Left lung (tissue), 4 donors: ENCODE measurements at regions not wholly inside any gene's neighbourhood (a gene's known extent, or its start where the extent isn't known, plus 50 kb on each side); places are given as distances from the start of the nearest gene placed in this dataset.
A peak's percentile ranks its signal among the peaks of the same experiment; 100 is the strongest.

ENCODE experiments used
- ATAC-seq: fragments of 200-7000 bp; cut with Tn5 transposase; one replicate; pipeline ENCODE4 v1.9.1; 2020; ENCODE audit warnings: moderate library complexity
- DNase-seq, 4 donors: peaks; one replicate each; pipeline ENCODE4 v3.0.0-alpha.2; 2013 to 2020
- H3K27ac ChIP-seq, 2 donors: fragments of 200-600 bp; sonication (generic) in 1 of 2; one replicate each; pipeline versions ENCODE4 v1.5.0 to v1.8.0; 2020 to 2021
- H3K27me3 ChIP-seq, 2 donors: fragments of 200-600 bp; sonication (generic) in 1 of 2; one replicate each; pipeline versions ENCODE4 v1.5.0 to v1.8.0; 2020 to 2021
- H3K36me3 ChIP-seq, 2 donors: fragments of 200-600 bp; sonication (generic) in 1 of 2; one replicate each; pipeline versions ENCODE4 v1.5.0 to v1.8.0; 2020 to 2021
- H3K4me1 ChIP-seq, 2 donors: fragments of 200-600 bp; one replicate each; pipeline ENCODE4 v1.8.0; 2021
- H3K4me3 ChIP-seq, 2 donors: fragments of 200-600 bp; sonication (generic) in 1 of 2; one replicate each; pipeline versions ENCODE4 v1.5.0 to v1.8.0; 2020 to 2021; ENCODE audit warnings: mild to moderate bottlenecking in 1 of 2
- H3K9me3 ChIP-seq, 2 donors: fragments of 200-600 bp; sonication (generic) in 1 of 2; one replicate each; pipeline versions ENCODE4 v1.5.0 to v1.8.0; 2020 to 2021
- CTCF ChIP-seq, 2 donors: fragments of 200-600 bp; sonication (generic) in 1 of 2; IDR thresholded peaks; one replicate each; pipeline versions ENCODE4 v1.5.0 to v1.8.0; 2021; ENCODE audit warnings: antibody characterized with exemption in 2 of 2
- intact Hi-C, 2 donors: fragments of 100-400 bp; cut with DNase I; formaldehyde crosslinking; loops; one replicate each; pipeline versions ENCODE4 v1.11.2 to v1.14.2; 2022
- donor health status: DM: no; HTN: yes; CAD: no.
- donor health status: DM: no; HTN: no; CAD: no.

GRCh38 chr6:120872262-120872578 is 462.1 kb downstream of the TBC1D32 start:
- H3K4me3 ChIP-seq = no peak overlapping the region
- intact Hi-C loops = no loop called here
- DNase-seq (peak in 1 of 4 donors; percentile 65), ATAC-seq (no peak)
- no peak overlapping the region for H3K27ac ChIP-seq
- no peaks in the 10 kb centered on the region for H3K36me3 ChIP-seq
- peaks cover 0 to 23% of the 10 kb centered on the region in 2 donors for H3K9me3 ChIP-seq
- no peaks in the 10 kb centered on the region for H3K27me3 ChIP-seq
- TF ChIP-seq CTCF (IDR thresholded peaks at IDR 0.05) = no peak
- no peaks in the 10 kb centered on the region for H3K4me1 ChIP-seq

DNA sequence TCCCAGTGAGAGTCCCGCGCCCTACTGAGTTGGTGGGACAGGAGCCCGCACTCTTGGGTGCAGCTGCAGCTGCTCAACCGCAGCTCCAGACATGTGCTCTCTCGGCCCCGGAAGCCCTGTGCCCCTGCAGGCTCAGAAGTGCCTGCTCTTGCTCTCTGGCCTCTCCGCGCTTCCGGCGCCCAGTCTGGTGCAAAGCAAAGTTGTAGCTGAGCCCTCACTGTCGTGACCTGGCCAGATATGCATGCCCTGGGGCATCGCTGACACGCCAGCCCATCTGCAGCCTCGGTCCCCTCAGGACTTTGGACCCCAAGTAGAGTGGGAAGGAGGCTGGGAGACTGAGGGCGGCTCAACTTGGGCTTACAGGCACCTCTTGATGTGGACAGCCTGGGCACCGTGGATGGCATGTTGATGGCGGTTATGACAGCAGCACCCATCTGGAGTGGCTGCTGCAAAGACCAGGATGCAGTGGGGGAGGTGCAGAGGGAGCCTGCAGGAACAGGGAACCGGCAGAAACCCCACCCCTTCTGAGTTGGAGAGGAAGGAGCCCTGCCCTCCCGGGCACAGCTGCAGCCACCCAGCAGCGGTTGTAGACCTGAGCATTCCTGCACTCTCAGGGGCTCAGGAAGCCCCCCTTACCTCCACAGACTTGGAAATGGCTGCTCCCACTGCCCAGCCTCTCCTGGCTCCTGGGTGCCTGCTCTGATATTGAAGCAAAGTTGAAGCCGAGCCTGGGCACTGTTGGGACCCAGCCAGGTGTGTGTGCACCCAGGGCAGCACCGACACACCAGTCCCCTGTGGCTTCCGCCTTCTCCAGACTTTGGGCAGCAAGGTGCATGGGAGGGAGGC is 462.6 kb downstream of the TBC1D32 start:
- peak in 2 of 4 donors; percentile 0 to 55 for DNase-seq
- ATAC-seq = no peak
- TF ChIP-seq CTCF (IDR thresholded peaks at IDR 0.05) = no peak

DNA sequence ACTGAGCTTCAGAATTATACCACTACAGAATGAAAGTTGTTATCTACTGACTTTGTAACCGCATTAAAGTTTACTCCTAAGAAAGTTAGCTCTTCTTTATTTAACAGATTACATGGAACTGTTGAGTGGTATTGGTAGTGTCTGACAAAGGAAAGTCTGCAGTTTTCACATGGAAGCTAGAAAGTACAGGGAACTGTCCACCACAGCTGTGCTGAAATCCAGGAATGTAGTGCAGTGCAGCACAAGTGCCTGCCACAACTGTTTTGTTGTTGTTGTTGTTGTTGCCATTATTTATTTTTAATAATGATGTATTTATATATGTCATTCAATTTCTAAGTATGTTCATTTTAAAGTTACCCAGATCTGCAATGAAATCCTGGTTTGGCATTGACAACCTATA is 464.9 kb downstream of the TBC1D32 start:
- Histone ChIP-seq H3K36me3 (no peaks in the 10 kb centered on the region), H3K27ac (no peak overlapping the region), H3K4me1 (no peaks in the 10 kb centered on the region), H3K27me3 (no peaks in the 10 kb centered on the region), H3K4me3 (no peak overlapping the region), H3K9me3 (peaks cover 0 to 20% of the 10 kb centered on the region in 2 donors)
- TF ChIP-seq CTCF (IDR thresholded peaks at IDR 0.05) = no peak
- DNase-seq (peak in 2 of 4 donors; percentile 4 to 17), ATAC-seq (peak; percentile 41)
- intact Hi-C loops = no loop called here

More for the DNA sequence above, 462.6 kb downstream of the TBC1D32 start:
- Histone ChIP-seq H3K4me3 (no peak overlapping the region), H3K27me3 (no peaks in the 10 kb centered on the region), H3K27ac (no peak overlapping the region), H3K9me3 (peaks cover 0 to 23% of the 10 kb centered on the region in 2 donors), H3K4me1 (no peaks in the 10 kb centered on the region), H3K36me3 (no peaks in the 10 kb centered on the region)
- intact Hi-C loops = no loop called here

GRCh38 chr6:120857422-120857821 is 476.9 kb downstream of the TBC1D32 start:
- peak in 1 of 4 donors; percentile 27 for DNase-seq
- no peak overlapping the region for H3K4me3 ChIP-seq
- intact Hi-C loops = no loop called here
- no peak overlapping the region for H3K27ac ChIP-seq
- no peak for ATAC-seq
- TF ChIP-seq CTCF (IDR thresholded peaks at IDR 0.05) = no peak
- no peaks in the 10 kb centered on the region for H3K4me1 ChIP-seq
- peaks cover 0 to 4% of the 10 kb centered on the region in 2 donors for H3K9me3 ChIP-seq
- no peaks in the 10 kb centered on the region for H3K27me3 ChIP-seq
- no peaks in the 10 kb centered on the region for H3K36me3 ChIP-seq

DNA sequence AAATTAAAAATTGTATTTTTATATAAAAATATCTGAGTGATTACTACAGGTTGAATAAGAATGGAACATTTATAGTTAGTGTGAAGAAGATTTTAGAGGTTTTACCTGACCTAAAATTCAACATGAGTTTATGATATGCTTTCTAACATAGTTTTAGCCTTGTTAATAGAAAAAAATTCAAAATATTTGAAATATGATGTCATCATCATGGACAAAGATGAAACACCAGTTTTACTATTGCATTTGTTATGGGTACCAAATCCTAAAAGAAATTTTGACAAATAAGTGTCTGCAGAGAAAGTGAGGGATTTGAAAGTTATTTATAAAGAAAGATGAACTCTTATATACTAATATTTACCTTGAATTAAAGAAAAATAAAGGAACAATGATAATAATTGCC is 479.7 kb downstream of the TBC1D32 start:
- H3K27me3 ChIP-seq = no peaks in the 10 kb centered on the region
- ATAC-seq (no peak), DNase-seq (no peak)
- H3K27ac ChIP-seq = no peak overlapping the region
- intact Hi-C loops = no loop called here
- no peaks in the 10 kb centered on the region for H3K36me3 ChIP-seq
- TF ChIP-seq CTCF (IDR thresholded peaks at IDR 0.05) = no peak
- H3K9me3 ChIP-seq = peaks cover 0 to 4% of the 10 kb centered on the region in 2 donors
- no peak overlapping the region for H3K4me3 ChIP-seq
- H3K4me1 ChIP-seq = no peaks in the 10 kb centered on the region
